SU-DHL-6 (cell line): ENCODE measurements at regions not wholly inside any gene's neighbourhood (a gene's known extent, or its start where the extent isn't known, plus 50 kb on each side); places are given as distances from the start of the nearest gene placed in this dataset.

Experiments used
- EZH2phosphoT487 ChIP-seq: fragments of 200-600 bp; sonication (generic), shearing (Covaris generic); conservative IDR thresholded peaks from 2 replicates; pipeline ENCODE4 v1.6.1; 2018; ENCODE audit warnings: mild to moderate bottlenecking, antibody characterized with exemption, low read length, moderate library complexity, mixed read lengths
- TF ChIP-seq, protein P1 (sequence below): fragments of 200-600 bp; sonication (generic); IDR thresholded peaks from one replicate; pipeline ENCODE4 v1.5.1; 2017; ENCODE audit warnings: antibody characterized with exemption, mild to moderate bottlenecking, low read length, moderate library complexity; ENCODE audit not compliant: insufficient read depth, poor library complexity, severe bottlenecking

DNA sequence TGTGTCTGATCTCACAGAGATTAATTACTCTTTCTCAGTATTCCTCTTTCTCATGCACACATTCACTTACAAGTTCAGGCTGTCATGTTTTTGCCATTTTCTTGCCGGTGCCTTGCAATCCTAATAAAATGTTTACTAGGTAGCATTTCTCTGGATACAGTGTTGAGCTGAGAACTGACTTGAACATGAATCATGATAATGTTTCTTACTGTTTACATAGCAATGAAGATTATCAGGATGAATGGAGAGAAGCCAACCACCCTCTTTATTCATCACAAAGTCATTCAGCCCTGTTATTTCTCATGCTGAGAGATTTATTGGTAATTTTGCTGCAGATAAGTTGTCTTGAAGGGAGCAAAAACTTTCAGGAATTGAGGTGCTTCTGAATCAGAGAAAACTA is 185.5 kb upstream of the ECI2 start:
- TF ChIP-seq, protein P1, sequence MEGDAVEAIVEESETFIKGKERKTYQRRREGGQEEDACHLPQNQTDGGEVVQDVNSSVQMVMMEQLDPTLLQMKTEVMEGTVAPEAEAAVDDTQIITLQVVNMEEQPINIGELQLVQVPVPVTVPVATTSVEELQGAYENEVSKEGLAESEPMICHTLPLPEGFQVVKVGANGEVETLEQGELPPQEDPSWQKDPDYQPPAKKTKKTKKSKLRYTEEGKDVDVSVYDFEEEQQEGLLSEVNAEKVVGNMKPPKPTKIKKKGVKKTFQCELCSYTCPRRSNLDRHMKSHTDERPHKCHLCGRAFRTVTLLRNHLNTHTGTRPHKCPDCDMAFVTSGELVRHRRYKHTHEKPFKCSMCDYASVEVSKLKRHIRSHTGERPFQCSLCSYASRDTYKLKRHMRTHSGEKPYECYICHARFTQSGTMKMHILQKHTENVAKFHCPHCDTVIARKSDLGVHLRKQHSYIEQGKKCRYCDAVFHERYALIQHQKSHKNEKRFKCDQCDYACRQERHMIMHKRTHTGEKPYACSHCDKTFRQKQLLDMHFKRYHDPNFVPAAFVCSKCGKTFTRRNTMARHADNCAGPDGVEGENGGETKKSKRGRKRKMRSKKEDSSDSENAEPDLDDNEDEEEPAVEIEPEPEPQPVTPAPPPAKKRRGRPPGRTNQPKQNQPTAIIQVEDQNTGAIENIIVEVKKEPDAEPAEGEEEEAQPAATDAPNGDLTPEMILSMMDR, result no peak
- no peak for TF ChIP-seq EZH2phosphoT487
